Progenitor cell of endocrine pancreas (in vitro differentiated cells): ENCODE measurements at regions not wholly inside any gene's neighbourhood (a gene's known extent, or its start where the extent isn't known, plus 50 kb on each side); places are given as distances from the start of the nearest gene placed in this dataset.

Experiments used
- DNase-seq: peaks from one replicate; pipeline ENCODE4 v3.0.0; 2021; ENCODE audit warnings: low spot score; ENCODE audit not compliant: unreplicated experiment
- H3K27ac Mint-ChIP-seq: 2 replicates; pipeline ENCODE4 v1.8.0; 2021; ENCODE audit warnings: mild to moderate bottlenecking, moderate library complexity, mixed read lengths
- H3K27me3 Mint-ChIP-seq: 2 replicates; pipeline ENCODE4 v1.8.0; 2021; ENCODE audit warnings: mixed read lengths
- H3K36me3 Mint-ChIP-seq: 2 replicates; pipeline ENCODE4 v1.8.0; 2022; ENCODE audit warnings: mixed read lengths; ENCODE audit not compliant: insufficient read depth
- H3K4me1 Mint-ChIP-seq: 2 replicates; pipeline ENCODE4 v1.8.0; 2021; ENCODE audit warnings: low read depth, mixed read lengths
- H3K4me3 Mint-ChIP-seq: 2 replicates; pipeline ENCODE4 v1.8.0; 2021; ENCODE audit warnings: low read depth, mild to moderate bottlenecking, moderate library complexity, mixed read lengths
- H3K9me3 Mint-ChIP-seq: 2 replicates; pipeline ENCODE4 v1.8.0; 2021; ENCODE audit warnings: low read depth, mixed read lengths
- TF ChIP-seq, protein P1 (sequence below): fragments of 200-600 bp; sonication (generic); IDR thresholded peaks from one replicate; pipeline ENCODE4 v1.5.0; 2021; ENCODE audit warnings: antibody characterized with exemption, mild to moderate bottlenecking; ENCODE audit not compliant: unreplicated experiment

DNA sequence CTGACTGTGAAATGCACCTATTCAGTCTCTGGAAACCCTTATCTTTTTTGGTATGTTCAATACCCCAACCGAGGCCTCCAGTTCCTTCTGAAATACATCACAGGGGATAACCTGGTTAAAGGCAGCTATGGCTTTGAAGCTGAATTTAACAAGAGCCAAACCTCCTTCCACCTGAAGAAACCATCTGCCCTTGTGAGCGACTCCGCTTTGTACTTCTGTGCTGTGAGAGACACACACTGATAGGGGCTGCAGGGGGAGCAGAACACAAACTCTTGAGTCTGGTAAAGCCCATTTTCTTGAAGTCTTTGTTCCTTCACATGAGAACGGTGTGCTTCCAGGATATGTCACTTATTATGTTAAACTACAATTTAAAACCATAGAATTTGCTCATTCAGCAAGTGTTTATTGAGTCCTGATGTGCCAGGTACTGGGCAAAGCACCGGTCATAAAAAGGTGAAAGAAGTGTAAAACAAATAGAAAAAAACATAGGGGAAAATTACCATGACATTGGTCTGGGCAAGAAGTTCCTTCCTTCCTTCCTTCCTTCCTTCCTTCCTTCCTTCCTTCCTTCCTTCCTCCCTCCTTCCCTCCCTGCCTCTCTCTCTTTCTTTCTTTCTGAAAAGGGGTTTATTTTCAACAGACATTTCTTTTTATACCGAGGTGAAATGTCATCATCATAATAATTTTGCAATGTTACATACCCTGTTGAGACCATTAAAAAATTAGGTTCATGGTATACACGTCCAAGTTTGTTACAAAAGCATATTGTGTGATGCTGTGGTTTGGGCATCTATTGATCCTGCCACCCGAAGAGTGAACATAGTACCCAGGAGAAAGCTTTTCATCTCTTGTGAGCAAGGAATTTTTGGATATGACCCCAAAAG, 50.7 kb upstream of the OR4E1 start:
- no peak for DNase-seq
- TF ChIP-seq, protein P1, sequence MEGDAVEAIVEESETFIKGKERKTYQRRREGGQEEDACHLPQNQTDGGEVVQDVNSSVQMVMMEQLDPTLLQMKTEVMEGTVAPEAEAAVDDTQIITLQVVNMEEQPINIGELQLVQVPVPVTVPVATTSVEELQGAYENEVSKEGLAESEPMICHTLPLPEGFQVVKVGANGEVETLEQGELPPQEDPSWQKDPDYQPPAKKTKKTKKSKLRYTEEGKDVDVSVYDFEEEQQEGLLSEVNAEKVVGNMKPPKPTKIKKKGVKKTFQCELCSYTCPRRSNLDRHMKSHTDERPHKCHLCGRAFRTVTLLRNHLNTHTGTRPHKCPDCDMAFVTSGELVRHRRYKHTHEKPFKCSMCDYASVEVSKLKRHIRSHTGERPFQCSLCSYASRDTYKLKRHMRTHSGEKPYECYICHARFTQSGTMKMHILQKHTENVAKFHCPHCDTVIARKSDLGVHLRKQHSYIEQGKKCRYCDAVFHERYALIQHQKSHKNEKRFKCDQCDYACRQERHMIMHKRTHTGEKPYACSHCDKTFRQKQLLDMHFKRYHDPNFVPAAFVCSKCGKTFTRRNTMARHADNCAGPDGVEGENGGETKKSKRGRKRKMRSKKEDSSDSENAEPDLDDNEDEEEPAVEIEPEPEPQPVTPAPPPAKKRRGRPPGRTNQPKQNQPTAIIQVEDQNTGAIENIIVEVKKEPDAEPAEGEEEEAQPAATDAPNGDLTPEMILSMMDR: no peak
- Mint-ChIP-seq H3K4me3 (no peak overlapping the region), H3K4me1 (no peaks in the 10 kb centered on the region), H3K9me3 (no peaks in the 10 kb centered on the region), H3K27me3 (peaks cover 4% of the 10 kb centered on the region), H3K27ac (no peak overlapping the region), H3K36me3 (no peaks in the 10 kb centered on the region)

DNA sequence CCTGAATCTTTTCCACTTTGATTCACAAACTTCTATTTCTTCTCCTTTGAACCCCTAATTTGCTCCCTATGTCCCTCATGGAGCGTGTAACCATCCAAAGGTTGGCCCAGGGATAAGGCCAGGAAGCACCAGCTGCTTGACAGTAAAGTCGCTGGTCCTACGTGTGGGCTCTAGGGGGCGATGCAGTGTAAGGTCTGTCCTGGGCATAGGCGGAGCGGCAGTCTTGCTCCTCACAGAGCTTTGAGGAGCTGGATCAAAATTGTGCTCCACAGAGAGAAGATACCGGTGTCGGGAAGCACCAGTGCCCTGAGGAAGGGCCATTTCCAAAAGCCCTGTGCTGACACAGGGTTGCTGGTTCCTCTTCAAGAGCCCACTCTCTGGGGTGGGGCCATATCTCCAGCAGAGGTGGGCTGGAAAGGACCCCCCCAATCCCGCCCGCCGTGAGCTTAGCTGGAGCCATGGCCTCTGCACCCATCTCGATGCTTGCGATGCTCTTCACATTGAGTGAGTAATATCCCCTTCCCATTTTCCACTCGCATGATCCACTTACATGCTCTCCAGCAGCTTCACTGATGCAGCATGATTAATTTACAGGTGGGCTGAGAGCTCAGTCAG, 49.9 kb upstream of the OR4E1 start:
- TF ChIP-seq, protein P1: peak; percentile 54
- Mint-ChIP-seq H3K4me1 (no peaks in the 10 kb centered on the region), H3K4me3 (no peak overlapping the region), H3K9me3 (no peaks in the 10 kb centered on the region), H3K27me3 (peaks cover 4% of the 10 kb centered on the region), H3K27ac (no peak overlapping the region), H3K36me3 (no peaks in the 10 kb centered on the region)
- no peak for DNase-seq
